HCT116 (cell line): ENCODE measurements at regions not wholly inside any gene's neighbourhood (a gene's known extent, or its start where the extent isn't known, plus 50 kb on each side); places are given as distances from the start of the nearest gene placed in this dataset.

ENCODE experiments used
- ATAC-seq: fragments of 200-7000 bp; cut with Tn5 transposase; 2 replicates; pipeline ENCODE4 v1.9.1; 2020; ENCODE audit warnings: mild to moderate bottlenecking, moderate library complexity
- BruUV-seq: library from RNA; stranded (reverse); fragments of 400-500 nt; replicated peaks from 2 replicates; lab custom pipeline; 2021; lab: Mats Ljungman, UMichigan
- CTCF ChIA-PET: fragments of 300-600 bp; sonication (Branson Sonifier 250); formaldehyde crosslinking; loops from one replicate; lab custom pipeline; 2021; ENCODE audit warnings: antibody characterized with exemption; lab: Charles Lee
- POLR2A ChIA-PET: fragments of 300-600, 350-600 bp; sonication (Branson Sonifier 250); formaldehyde crosslinking; loops from one replicate; lab custom pipeline; 2021; ENCODE audit warnings: antibody characterized with exemption; lab: Charles Lee
- RAD21 ChIA-PET, 2 experiments: fragments of 300-600 bp; sonication (Branson Sonifier 250); formaldehyde crosslinking; loops; one replicate each; lab custom pipeline; 2023; ENCODE audit warnings: low total read pairs in 2 of 2; ENCODE audit not compliant: uncharacterized antibody in 2 of 2, unreplicated experiment in 2 of 2, low non-redundant PET in 1 of 2; lab: Charles Lee
- DNase-seq: peaks from one replicate; pipeline ENCODE4 v3.0.0-alpha.2; 2010; ENCODE audit warnings: low read depth, low spot score
- H2AFZ ChIP-seq: fragments of 200-600 bp; shearing (Covaris generic), sonication (generic); 2 replicates; pipeline ENCODE4 v1.6.1; 2017; ENCODE audit warnings: low read depth, mixed run types, mixed read lengths, antibody characterized with exemption, low read length; ENCODE audit not compliant: poor library complexity, severe bottlenecking
- H3K27ac ChIP-seq: 2 replicates; pipeline ENCODE4 v1.5.1; 2012; ENCODE audit warnings: low read depth, low read length
- H3K27me3 ChIP-seq: fragments of 200-600 bp; sonication (generic); 2 replicates; pipeline ENCODE4 v1.6.1; 2016; ENCODE audit warnings: mixed run types, low read length, mixed read lengths; ENCODE audit not compliant: insufficient read depth
- H3K36me3 ChIP-seq, 2 experiments: fragments of 200-500 bp in 1 of 2; fragments of 200-600 bp in 1 of 2; sonication (Bioruptor generic) in 1 of 2; sonication (generic) in 1 of 2; 2 replicates each; pipeline versions ENCODE4 v1.5.1 to v1.6.1; 2014 to 2016; ENCODE audit warnings: low read length in 2 of 2, inconsistent platforms in 1 of 2, mixed read lengths in 1 of 2, mixed run types in 1 of 2; ENCODE audit not compliant: insufficient read depth in 2 of 2, control insufficient read depth in 1 of 2
- H3K4me1 ChIP-seq, 2 experiments: fragments of 200-600 bp in 1 of 2; sonication (generic) in 1 of 2; 2 replicates each; pipeline versions ENCODE4 v1.5.1 to v1.6.1; 2012 to 2017; ENCODE audit warnings: low read length in 2 of 2, inconsistent platforms in 1 of 2, mild to moderate bottlenecking in 1 of 2, mixed read lengths in 1 of 2, mixed run types in 1 of 2, moderate library complexity in 1 of 2; ENCODE audit not compliant: insufficient read depth in 2 of 2, control insufficient read depth in 1 of 2
- H3K4me2 ChIP-seq: fragments of 200-600 bp; sonication (generic); 2 replicates; pipeline ENCODE4 v1.6.1; 2017; ENCODE audit warnings: mixed run types, low read length, mixed read lengths
- H3K4me3 ChIP-seq, 2 experiments: fragments of 200-600 bp in 1 of 2; sonication (generic) in 1 of 2; replicated peaks in 1 of 2; 2 replicates each; pipeline ENCODE4 v1.5.1; 2011 to 2016; ENCODE audit warnings: low read length in 2 of 2, control low read depth in 1 of 2, low read depth in 1 of 2, mild to moderate bottlenecking in 1 of 2, mixed read lengths in 1 of 2, mixed run types in 1 of 2
- H3K79me2 ChIP-seq: fragments of 200-600 bp; sonication (generic); 2 replicates; pipeline ENCODE4 v1.6.1; 2017; ENCODE audit warnings: mild to moderate bottlenecking, mixed run types, low read length, moderate library complexity, mixed read lengths; ENCODE audit not compliant: insufficient read depth
- H3K9ac ChIP-seq: fragments of 200-600 bp; sonication (generic); 2 replicates; pipeline ENCODE4 v1.6.1; 2016; ENCODE audit warnings: low read length, mixed read lengths
- H3K9me2 ChIP-seq: fragments of 200-600 bp; sonication (generic), shearing (Covaris generic); 2 replicates; pipeline ENCODE4 v1.6.1; 2017; ENCODE audit warnings: mixed run types, mild to moderate bottlenecking, moderate library complexity; ENCODE audit not compliant: insufficient read depth
- H3K9me3 ChIP-seq, 2 experiments: fragments of 200-500 bp in 1 of 2; fragments of 200-600 bp in 1 of 2; sonication (Bioruptor generic) in 1 of 2; sonication (generic) in 1 of 2; 2 replicates each; pipeline ENCODE4 v1.6.1; 2014 to 2017; ENCODE audit warnings: low read length in 2 of 2, mixed read lengths in 2 of 2, inconsistent platforms in 1 of 2, low read depth in 1 of 2, mild to moderate bottlenecking in 1 of 2, mixed run types in 1 of 2, moderate library complexity in 1 of 2; ENCODE audit not compliant: control insufficient read depth in 1 of 2, insufficient read depth in 1 of 2
- H4K20me1 ChIP-seq: fragments of 200-600 bp; sonication (generic), shearing (Covaris generic); 2 replicates; pipeline ENCODE4 v1.6.1; 2017; ENCODE audit warnings: mixed run types, mild to moderate bottlenecking, moderate library complexity; ENCODE audit not compliant: insufficient read depth
- CEBPB ChIP-seq: IDR thresholded peaks from 2 replicates; pipeline ENCODE4 v1.6.1; 2012; ENCODE audit warnings: low read depth
- EGR1 ChIP-seq: IDR thresholded peaks from 2 replicates; pipeline ENCODE4 v1.6.1; 2012; ENCODE audit warnings: low read depth
- POLR2AphosphoS5 ChIP-seq: IDR thresholded peaks from 2 replicates; pipeline ENCODE4 v1.6.1; 2011; ENCODE audit warnings: mild to moderate bottlenecking, low read depth, low read length, moderate library complexity
- SP1 ChIP-seq: IDR thresholded peaks from 2 replicates; pipeline ENCODE4 v1.6.1; 2012; ENCODE audit warnings: low read depth
- ZFX ChIP-seq: fragments of 450-650 bp; IDR thresholded peaks from 2 replicates; pipeline ENCODE4 v1.6.1; 2017
- intact Hi-C: fragments of 100-400 bp; cut with micrococcal nuclease; formaldehyde crosslinking; loops from 2 replicates; pipeline ENCODE4 v1.10.0; 2022
- TF ChIP-seq, protein P1 (sequence below): IDR thresholded peaks from 2 replicates; pipeline ENCODE4 v1.6.1; 2012
- TF ChIP-seq, protein P2 (sequence below), 3 experiments: fragments of 200-600 bp in 1 of 3; sonication (generic) in 1 of 3; IDR thresholded peaks in 2 of 3; conservative IDR thresholded peaks in 1 of 3; 2 replicates each; pipeline ENCODE4 v1.5.1; 2012 to 2017; ENCODE audit warnings: low read depth in 2 of 3, low read length in 2 of 3, antibody characterized with exemption in 1 of 3, borderline replicate concordance in 1 of 3, control low read depth in 1 of 3, mild to moderate bottlenecking in 1 of 3, mixed read lengths in 1 of 3, mixed run types in 1 of 3, moderate library complexity in 1 of 3; ENCODE audit not compliant: insufficient read depth in 1 of 3
- TF ChIP-seq, protein P3 (sequence below): IDR thresholded peaks from 2 replicates; pipeline ENCODE4 v1.6.1; 2012

DNA sequence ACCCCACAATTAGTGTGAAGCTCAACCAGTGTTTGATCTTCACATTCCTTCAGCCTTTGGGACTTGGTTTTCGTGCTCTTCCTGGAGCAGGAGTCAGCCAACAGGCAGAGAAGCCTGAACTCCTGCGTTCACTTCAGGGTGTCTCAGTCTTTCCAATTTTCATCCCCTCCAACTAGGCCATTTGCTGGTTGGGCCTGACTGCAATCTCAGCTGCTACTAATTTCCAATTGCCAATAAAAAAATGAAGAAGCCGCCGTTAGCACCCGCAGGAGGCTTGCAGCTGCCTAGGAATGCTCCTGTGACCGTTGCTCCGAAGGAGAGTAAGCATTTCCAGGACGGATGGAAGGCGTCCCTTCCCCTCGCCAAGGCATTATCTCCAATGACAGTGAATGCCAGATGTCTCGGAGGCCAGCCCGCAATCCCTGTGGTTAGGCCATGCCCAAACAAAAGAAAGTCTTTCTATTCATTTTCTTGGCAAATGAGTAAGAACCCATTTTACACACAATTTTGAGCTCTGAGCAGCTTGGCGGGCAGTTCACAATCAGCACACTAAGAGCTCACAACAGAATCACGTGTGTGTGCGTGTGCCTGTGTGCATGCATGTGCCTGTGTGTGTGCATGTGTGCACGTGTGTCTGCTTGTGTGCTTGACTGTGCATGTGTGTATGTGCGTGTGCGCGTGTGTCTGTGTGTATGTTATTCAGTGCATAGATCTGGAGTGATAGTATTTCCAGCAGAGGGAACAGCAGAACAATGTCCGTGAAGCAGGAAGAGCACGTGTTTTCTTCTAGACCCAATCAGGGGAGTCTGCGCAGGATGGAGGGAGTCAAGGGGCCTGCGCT, 301.2 kb downstream of the SMOC2 start:
- Histone ChIP-seq H3K4me1 (peaks cover 0 to 4% of the 10 kb centered on the region in 2 experiments; a peak in 1 of 4 replicates), H3K27me3 (no peaks in the 10 kb centered on the region), H4K20me1 (no peaks in the 10 kb centered on the region), H3K9me2 (no peaks in the 10 kb centered on the region), H3K4me2 (no peak overlapping the region), H2AFZ (no peak overlapping the region), H3K4me3 (no peak overlapping the region), H3K9me3 (no peaks in the 10 kb centered on the region)
- CTCF ChIA-PET = no interaction called here
- intact Hi-C loops = no loop called here
- no peak for DNase-seq
- RAD21 ChIA-PET = no interaction called here
- no peak for ATAC-seq
- BruUV-seq = no TSS peak
- TF ChIP-seq, protein P1, sequence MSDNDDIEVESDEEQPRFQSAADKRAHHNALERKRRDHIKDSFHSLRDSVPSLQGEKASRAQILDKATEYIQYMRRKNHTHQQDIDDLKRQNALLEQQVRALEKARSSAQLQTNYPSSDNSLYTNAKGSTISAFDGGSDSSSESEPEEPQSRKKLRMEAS = no peak
- TF ChIP-seq EGR1 = no peak
- TF ChIP-seq, protein P2, sequence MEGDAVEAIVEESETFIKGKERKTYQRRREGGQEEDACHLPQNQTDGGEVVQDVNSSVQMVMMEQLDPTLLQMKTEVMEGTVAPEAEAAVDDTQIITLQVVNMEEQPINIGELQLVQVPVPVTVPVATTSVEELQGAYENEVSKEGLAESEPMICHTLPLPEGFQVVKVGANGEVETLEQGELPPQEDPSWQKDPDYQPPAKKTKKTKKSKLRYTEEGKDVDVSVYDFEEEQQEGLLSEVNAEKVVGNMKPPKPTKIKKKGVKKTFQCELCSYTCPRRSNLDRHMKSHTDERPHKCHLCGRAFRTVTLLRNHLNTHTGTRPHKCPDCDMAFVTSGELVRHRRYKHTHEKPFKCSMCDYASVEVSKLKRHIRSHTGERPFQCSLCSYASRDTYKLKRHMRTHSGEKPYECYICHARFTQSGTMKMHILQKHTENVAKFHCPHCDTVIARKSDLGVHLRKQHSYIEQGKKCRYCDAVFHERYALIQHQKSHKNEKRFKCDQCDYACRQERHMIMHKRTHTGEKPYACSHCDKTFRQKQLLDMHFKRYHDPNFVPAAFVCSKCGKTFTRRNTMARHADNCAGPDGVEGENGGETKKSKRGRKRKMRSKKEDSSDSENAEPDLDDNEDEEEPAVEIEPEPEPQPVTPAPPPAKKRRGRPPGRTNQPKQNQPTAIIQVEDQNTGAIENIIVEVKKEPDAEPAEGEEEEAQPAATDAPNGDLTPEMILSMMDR (IDR thresholded peaks at IDR 0.05 in 2 of 3, conservative IDR thresholded peaks at IDR 0.05 in 1 of 3; ENCODE audit: borderline replicate concordance in 1 of 3, insufficient read depth in 1 of 3, low read depth in 2 of 3, low read length in 2 of 3) = no peak
- TF ChIP-seq, protein P3, sequence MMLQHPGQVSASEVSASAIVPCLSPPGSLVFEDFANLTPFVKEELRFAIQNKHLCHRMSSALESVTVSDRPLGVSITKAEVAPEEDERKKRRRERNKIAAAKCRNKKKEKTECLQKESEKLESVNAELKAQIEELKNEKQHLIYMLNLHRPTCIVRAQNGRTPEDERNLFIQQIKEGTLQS = no peak
- no peak for TF ChIP-seq POLR2AphosphoS5
- no peak for TF ChIP-seq CEBPB
- no peak for TF ChIP-seq ZFX
- TF ChIP-seq SP1 = no peak
- TF ChIP-seq, all 23 proteins: peak for 0
- no peaks in the 10 kb centered on the region for H3K79me2 ChIP-seq
- POLR2A ChIA-PET = no interaction called here
- H3K27ac ChIP-seq = no peak overlapping the region
- H3K36me3 ChIP-seq = no peaks in the 10 kb centered on the region
- H3K9ac ChIP-seq = no peak overlapping the region
